Esophagus muscularis mucosa (tissue), 3 donors: ENCODE measurements at regions not wholly inside any gene's neighbourhood (a gene's known extent, or its start where the extent isn't known, plus 50 kb on each side); places are given as distances from the start of the nearest gene placed in this dataset.

Source experiments
- CTCF ChIP-seq, 3 experiments: fragments of 200-600 bp in 2 of 3; fragments of 450-650 bp in 1 of 3; sonication (generic) in 2 of 3; IDR thresholded peaks; one replicate each; pipeline ENCODE4 v1.5.1; 2017 to 2019; ENCODE audit warnings: antibody characterized with exemption in 3 of 3, mild to moderate bottlenecking in 2 of 3, moderate library complexity in 1 of 3
- EP300 ChIP-seq: sonication (generic); formaldehyde crosslinking; IDR thresholded peaks from one replicate; pipeline ENCODE4 v1.6.1; 2017; ENCODE audit warnings: antibody characterized with exemption

GRCh38 chr5:58188262-58188651 is 271.6 kb downstream of the PLK2 start:
- no peak for TF ChIP-seq CTCF (IDR thresholded peaks at IDR 0.05)
- no peak for TF ChIP-seq EP300
